HG02981 (cell line): ENCODE measurements at regions not wholly inside any gene's neighbourhood (a gene's known extent, or its start where the extent isn't known, plus 50 kb on each side); places are given as distances from the start of the nearest gene placed in this dataset.
"Not testable (repeated sequence)": the region's sequence is repeated elsewhere in the genome, so short reads cannot be mapped to it uniquely, and the experiment has no call there.

Source experiments
- ATAC-seq: cut with Tn5 transposase; IDR thresholded peaks from one replicate; pipeline ENCODE4 v1.9.1; 2021; ENCODE audit warnings: mild to moderate bottlenecking, moderate library complexity; ENCODE audit not compliant: unreplicated experiment

GRCh38 chr3:106488331-106488730, 619.5 kb upstream of the CBLB start:
- no peak for ATAC-seq

- no peak for ATAC-seq
Observed at GRCh38 chr3:106491796-106492195, 623.0 kb upstream of the CBLB start.

- ATAC-seq, result no peak
Observed at GRCh38 chr3:106508331-106508893, 639.6 kb upstream of the CBLB start.

- ATAC-seq, result no peak
Observed at GRCh38 chr3:106510206-106510605, 641.4 kb upstream of the CBLB start.

- ATAC-seq, result no peak
Observed at GRCh38 chr3:106512846-106513245, 644.0 kb upstream of the CBLB start.

- ATAC-seq, result peak; percentile 84
Observed at GRCh38 chr3:106514431-106514830, 645.6 kb upstream of the CBLB start.

- ATAC-seq, result no peak
Observed at GRCh38 chr3:106518516-106518915, 649.7 kb upstream of the CBLB start.

- no peak for ATAC-seq
Observed at GRCh38 chr3:106522397-106522796, 653.6 kb upstream of the CBLB start.

- ATAC-seq, result no peak
Observed at GRCh38 chr3:106528932-106529331, 660.1 kb upstream of the CBLB start.

- no peak for ATAC-seq
Observed at GRCh38 chr3:106529738-106530137, 660.9 kb upstream of the CBLB start.

- no peak for ATAC-seq
Observed at GRCh38 chr3:106530367-106530766, 661.6 kb upstream of the CBLB start.

- ATAC-seq, result not testable (repeated sequence)
Observed at GRCh38 chr3:106531771-106532329, 663.0 kb upstream of the CBLB start.

- no peak for ATAC-seq
Observed at GRCh38 chr3:106533093-106533787, 664.4 kb upstream of the CBLB start.

GRCh38 chr3:106533788-106534160, 665.0 kb upstream of the CBLB start:
- no peak for ATAC-seq

GRCh38 chr3:106534206-106534605, 665.4 kb upstream of the CBLB start:
- ATAC-seq, result no peak

GRCh38 chr3:106540743-106541142, 671.9 kb upstream of the CBLB start:
- ATAC-seq, result no peak

GRCh38 chr3:106542101-106542769, 673.4 kb upstream of the CBLB start:
- no peak for ATAC-seq

- ATAC-seq, result no peak
Observed at GRCh38 chr3:106552351-106553043, 683.7 kb upstream of the CBLB start.

- no peak for ATAC-seq
Observed at GRCh38 chr3:106560451-106560966, 691.7 kb upstream of the CBLB start.

- ATAC-seq, result peak; percentile 84
Observed at GRCh38 chr3:106566277-106566676, 697.5 kb upstream of the CBLB start.

- ATAC-seq, result no peak
Observed at GRCh38 chr3:106570426-106570825, 701.6 kb upstream of the CBLB start.
